ENCODE measurements at regions not wholly inside any gene's neighbourhood (a gene's known extent, or its start where the extent isn't known, plus 50 kb on each side); places are given as distances from the start of the nearest gene placed in this dataset.

- DNase-seq (ENCODE audit: low read depth in 1 of 2, low spot score in 1 of 2) = peak; percentile 32 to 60
- in situ Hi-C loops (cut with HindIII; ENCODE audit: low pct_unique_long_range_greater_than_20kb, low sequenced_read_pairs) = no loop called here
- no peak for TF ChIP-seq JUND (IDR thresholded peaks at IDR 0.05; ENCODE audit: low read depth)
Measured at GRCh38 chr15:94670438-94671034, 439.2 kb downstream of the MCTP2 start.

- no peak for DNase-seq (ENCODE audit: low read depth in 1 of 2, low spot score in 1 of 2)
- TF ChIP-seq JUND (IDR thresholded peaks at IDR 0.05; ENCODE audit: low read depth) = no peak
- in situ Hi-C loops (cut with HindIII; ENCODE audit: low pct_unique_long_range_greater_than_20kb, low sequenced_read_pairs) = no loop called here
Measured at GRCh38 chr15:94671858-94672532, 440.6 kb downstream of the MCTP2 start.

GRCh38 chr15:94673801-94674200 lies 442.4 kb downstream of the MCTP2 start:
- no peak for TF ChIP-seq JUND (IDR thresholded peaks at IDR 0.05; ENCODE audit: low read depth)
- no peak for DNase-seq (ENCODE audit: low read depth in 1 of 2, low spot score in 1 of 2)
- in situ Hi-C loops (cut with HindIII; ENCODE audit: low pct_unique_long_range_greater_than_20kb, low sequenced_read_pairs) = no loop called here

GRCh38 chr15:94674296-94674695 lies 442.9 kb downstream of the MCTP2 start:
- DNase-seq (ENCODE audit: low read depth in 1 of 2, low spot score in 1 of 2) = no peak
- no peak for TF ChIP-seq JUND (IDR thresholded peaks at IDR 0.05; ENCODE audit: low read depth)
- in situ Hi-C loops (cut with HindIII; ENCODE audit: low pct_unique_long_range_greater_than_20kb, low sequenced_read_pairs) = no loop called here

GRCh38 chr15:94677202-94677790 lies 445.9 kb downstream of the MCTP2 start:
- no peak for DNase-seq (ENCODE audit: low read depth in 1 of 2, low spot score in 1 of 2)
- TF ChIP-seq JUND (IDR thresholded peaks at IDR 0.05; ENCODE audit: low read depth) = no peak
- in situ Hi-C loops (cut with HindIII; ENCODE audit: low pct_unique_long_range_greater_than_20kb, low sequenced_read_pairs) = no loop called here

GRCh38 chr15:94682171-94682570 lies 450.8 kb downstream of the MCTP2 start:
- in situ Hi-C loops (cut with HindIII; ENCODE audit: low pct_unique_long_range_greater_than_20kb, low sequenced_read_pairs) = no loop called here
- no peak for DNase-seq (ENCODE audit: low read depth in 1 of 2, low spot score in 1 of 2)
- TF ChIP-seq JUND (IDR thresholded peaks at IDR 0.05; ENCODE audit: low read depth) = no peak

GRCh38 chr15:94683902-94684301 lies 452.5 kb downstream of the MCTP2 start:
- in situ Hi-C loops (cut with HindIII; ENCODE audit: low pct_unique_long_range_greater_than_20kb, low sequenced_read_pairs) = no loop called here
- no peak for DNase-seq (ENCODE audit: low read depth in 1 of 2, low spot score in 1 of 2)
- TF ChIP-seq JUND (IDR thresholded peaks at IDR 0.05; ENCODE audit: low read depth) = no peak

- in situ Hi-C loops (cut with HindIII; ENCODE audit: low pct_unique_long_range_greater_than_20kb, low sequenced_read_pairs) = no loop called here
- no peak for TF ChIP-seq JUND (IDR thresholded peaks at IDR 0.05; ENCODE audit: low read depth)
- no peak for DNase-seq (ENCODE audit: low read depth in 1 of 2, low spot score in 1 of 2)
Measured at GRCh38 chr15:94691169-94691568, 459.8 kb downstream of the MCTP2 start.

GRCh38 chr15:94692710-94693109 lies 461.3 kb downstream of the MCTP2 start:
- in situ Hi-C loops (cut with HindIII; ENCODE audit: low pct_unique_long_range_greater_than_20kb, low sequenced_read_pairs) = no loop called here

GRCh38 chr15:94700211-94700610 lies 468.9 kb downstream of the MCTP2 start:
- no peak for DNase-seq (ENCODE audit: low read depth in 1 of 2, low spot score in 1 of 2)
- TF ChIP-seq JUND (IDR thresholded peaks at IDR 0.05; ENCODE audit: low read depth) = no peak
- in situ Hi-C loops (cut with HindIII; ENCODE audit: low pct_unique_long_range_greater_than_20kb, low sequenced_read_pairs) = no loop called here

More at GRCh38 chr15:94692710-94693109, 461.3 kb downstream of the MCTP2 start:
- TF ChIP-seq JUND (IDR thresholded peaks at IDR 0.05; ENCODE audit: low read depth) = no peak
- no peak for DNase-seq (ENCODE audit: low read depth in 1 of 2, low spot score in 1 of 2)

GRCh38 chr15:94701281-94701985 lies 470.1 kb downstream of the MCTP2 start:
- in situ Hi-C loops (cut with HindIII; ENCODE audit: low pct_unique_long_range_greater_than_20kb, low sequenced_read_pairs) = no loop called here
- TF ChIP-seq JUND (IDR thresholded peaks at IDR 0.05; ENCODE audit: low read depth) = no peak
- no peak for DNase-seq (ENCODE audit: low read depth in 1 of 2, low spot score in 1 of 2)

GRCh38 chr15:94703596-94703995 lies 472.2 kb downstream of the MCTP2 start:
- no peak for DNase-seq (ENCODE audit: low read depth in 1 of 2, low spot score in 1 of 2)
- no peak for TF ChIP-seq JUND (IDR thresholded peaks at IDR 0.05; ENCODE audit: low read depth)
- in situ Hi-C loops (cut with HindIII; ENCODE audit: low pct_unique_long_range_greater_than_20kb, low sequenced_read_pairs) = no loop called here

GRCh38 chr15:94704421-94704820 lies 473.1 kb downstream of the MCTP2 start:
- TF ChIP-seq JUND (IDR thresholded peaks at IDR 0.05; ENCODE audit: low read depth) = no peak
- in situ Hi-C loops (cut with HindIII; ENCODE audit: low pct_unique_long_range_greater_than_20kb, low sequenced_read_pairs) = no loop called here
- no peak for DNase-seq (ENCODE audit: low read depth in 1 of 2, low spot score in 1 of 2)

Measured in T47D (cell line).